ENCODE measurements at regions not wholly inside any gene's neighbourhood (a gene's known extent, or its start where the extent isn't known, plus 50 kb on each side); places are given as distances from the start of the nearest gene placed in this dataset.

GRCh38 chr1:227372726-227373130 lies 54.4 kb upstream of the CDC42BPA start:
- H3K9me3 ChIP-seq (ENCODE audit: control insufficient read depth, insufficient read depth, low read length), result no peaks in the 10 kb centered on the region
- DNase-seq (ENCODE audit: low read depth, low spot score), result no peak
- no peaks in the 10 kb centered on the region for H3K36me3 ChIP-seq (ENCODE audit: control insufficient read depth, insufficient read depth, low read length)
- H3K27me3 ChIP-seq (ENCODE audit: control insufficient read depth, insufficient read depth, low read length), result no peaks in the 10 kb centered on the region
- no peak overlapping the region for H3K27ac ChIP-seq (ENCODE audit: low read length)
- H3K4me1 ChIP-seq (ENCODE audit: control insufficient read depth, insufficient read depth, low read length), result no peaks in the 10 kb centered on the region
- no peak overlapping the region for H3K4me3 ChIP-seq (ENCODE audit: low read length)
- no CpG with 5 or more reads among the region's 1 CpG for WGBS (ENCODE audit: insufficient coverage, insufficient read length)

GRCh38 chr1:227370533-227371254 lies 52.4 kb upstream of the CDC42BPA start:
- Histone ChIP-seq H3K4me3 (ENCODE audit: low read length) (no peak overlapping the region), H3K4me1 (ENCODE audit: control insufficient read depth, insufficient read depth, low read length) (no peaks in the 10 kb centered on the region), H3K27me3 (ENCODE audit: control insufficient read depth, insufficient read depth, low read length) (no peaks in the 10 kb centered on the region), H3K36me3 (ENCODE audit: control insufficient read depth, insufficient read depth, low read length) (no peaks in the 10 kb centered on the region), H3K9me3 (ENCODE audit: control insufficient read depth, insufficient read depth, low read length) (no peaks in the 10 kb centered on the region), H3K27ac (ENCODE audit: low read length) (no peak overlapping the region)
- WGBS (ENCODE audit: insufficient coverage, insufficient read length), result no CpG with 5 or more reads among the region's 10 CpGs
- no peak for DNase-seq (ENCODE audit: low read depth, low spot score)

GRCh38 chr1:227369102-227369760 lies 50.9 kb upstream of the CDC42BPA start:
- WGBS (ENCODE audit: insufficient coverage, insufficient read length), result no CpG with 5 or more reads among the region's 6 CpGs

More at GRCh38 chr1:227369102-227369760, 50.9 kb upstream of the CDC42BPA start:
- Histone ChIP-seq H3K36me3 (ENCODE audit: control insufficient read depth, insufficient read depth, low read length) (no peaks in the 10 kb centered on the region), H3K27me3 (ENCODE audit: control insufficient read depth, insufficient read depth, low read length) (no peaks in the 10 kb centered on the region), H3K4me1 (ENCODE audit: control insufficient read depth, insufficient read depth, low read length) (no peaks in the 10 kb centered on the region), H3K4me3 (ENCODE audit: low read length) (no peak overlapping the region), H3K27ac (ENCODE audit: low read length) (no peak overlapping the region), H3K9me3 (ENCODE audit: control insufficient read depth, insufficient read depth, low read length) (no peaks in the 10 kb centered on the region)
- DNase-seq (ENCODE audit: low read depth, low spot score), result no peak
